GM10248 (cell line): ENCODE measurements at regions not wholly inside any gene's neighbourhood (a gene's known extent, or its start where the extent isn't known, plus 50 kb on each side); places are given as distances from the start of the nearest gene placed in this dataset.
"Not testable (repeated sequence)": the region's sequence is repeated elsewhere in the genome, so short reads cannot be mapped to it uniquely, and the experiment has no call there.

Experiments used
- CTCF ChIA-PET: fragments of 300-600 bp; sonication (Branson Sonifier 250); formaldehyde crosslinking; extraction: SDS; loops from one replicate; lab custom pipeline; 2021; ENCODE audit warnings: antibody characterized with exemption; lab: Yijun Ruan, JAX
- POLR2A ChIA-PET: fragments of 350-650 bp; sonication (Branson Sonifier 250); formaldehyde crosslinking; extraction: SDS; loops from one replicate; lab custom pipeline; 2020; ENCODE audit warnings: antibody characterized with exemption; lab: Yijun Ruan, JAX
- DNase-seq: peaks from one replicate; pipeline ENCODE4 v3.0.0; 2012; ENCODE audit errors: extremely low spot score
- TF ChIP-seq, protein P1 (sequence below): IDR thresholded peaks from 2 replicates; pipeline ENCODE4 v1.5.1; 2012; ENCODE audit warnings: mild to moderate bottlenecking, low read depth; ENCODE audit errors: extremely low read depth, missing control alignments, control extremely low read depth

DNA sequence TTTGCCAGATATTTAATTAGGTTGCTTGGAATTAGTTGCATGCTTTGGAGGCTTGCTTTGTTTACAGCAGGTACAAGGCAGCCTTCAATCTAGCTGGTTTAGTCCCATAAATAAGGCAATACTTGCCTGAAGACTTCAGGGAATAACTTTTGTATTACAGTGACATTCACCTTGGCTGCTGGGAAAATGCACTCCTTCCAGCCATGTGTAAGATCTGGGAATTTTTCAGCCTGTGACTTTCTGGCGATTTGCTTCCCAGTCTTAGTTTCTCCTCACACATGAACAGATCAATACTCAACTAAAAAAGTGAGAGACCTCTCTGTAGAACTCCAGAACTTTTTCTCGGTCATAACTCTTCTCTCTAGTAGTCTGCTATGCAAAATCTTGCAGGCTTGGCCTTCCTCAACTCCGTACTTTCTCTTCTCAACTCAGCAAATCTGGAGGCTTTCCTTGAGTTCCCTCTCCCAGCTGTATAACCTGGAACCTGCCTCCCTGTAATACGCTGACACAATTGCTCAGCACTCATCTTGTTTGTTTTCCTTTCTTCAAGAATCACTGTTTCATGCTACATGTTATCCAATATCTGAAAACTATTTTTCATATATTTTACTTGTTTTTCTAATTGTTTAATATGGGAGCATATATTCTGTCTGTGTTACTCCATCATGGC is 173.0 kb downstream of the MSX2 start:
- TF ChIP-seq, protein P1, sequence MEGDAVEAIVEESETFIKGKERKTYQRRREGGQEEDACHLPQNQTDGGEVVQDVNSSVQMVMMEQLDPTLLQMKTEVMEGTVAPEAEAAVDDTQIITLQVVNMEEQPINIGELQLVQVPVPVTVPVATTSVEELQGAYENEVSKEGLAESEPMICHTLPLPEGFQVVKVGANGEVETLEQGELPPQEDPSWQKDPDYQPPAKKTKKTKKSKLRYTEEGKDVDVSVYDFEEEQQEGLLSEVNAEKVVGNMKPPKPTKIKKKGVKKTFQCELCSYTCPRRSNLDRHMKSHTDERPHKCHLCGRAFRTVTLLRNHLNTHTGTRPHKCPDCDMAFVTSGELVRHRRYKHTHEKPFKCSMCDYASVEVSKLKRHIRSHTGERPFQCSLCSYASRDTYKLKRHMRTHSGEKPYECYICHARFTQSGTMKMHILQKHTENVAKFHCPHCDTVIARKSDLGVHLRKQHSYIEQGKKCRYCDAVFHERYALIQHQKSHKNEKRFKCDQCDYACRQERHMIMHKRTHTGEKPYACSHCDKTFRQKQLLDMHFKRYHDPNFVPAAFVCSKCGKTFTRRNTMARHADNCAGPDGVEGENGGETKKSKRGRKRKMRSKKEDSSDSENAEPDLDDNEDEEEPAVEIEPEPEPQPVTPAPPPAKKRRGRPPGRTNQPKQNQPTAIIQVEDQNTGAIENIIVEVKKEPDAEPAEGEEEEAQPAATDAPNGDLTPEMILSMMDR = no peak
- ChIA-PET CTCF (no interaction called here), POLR2A (no interaction called here)
- no peak for DNase-seq

DNA sequence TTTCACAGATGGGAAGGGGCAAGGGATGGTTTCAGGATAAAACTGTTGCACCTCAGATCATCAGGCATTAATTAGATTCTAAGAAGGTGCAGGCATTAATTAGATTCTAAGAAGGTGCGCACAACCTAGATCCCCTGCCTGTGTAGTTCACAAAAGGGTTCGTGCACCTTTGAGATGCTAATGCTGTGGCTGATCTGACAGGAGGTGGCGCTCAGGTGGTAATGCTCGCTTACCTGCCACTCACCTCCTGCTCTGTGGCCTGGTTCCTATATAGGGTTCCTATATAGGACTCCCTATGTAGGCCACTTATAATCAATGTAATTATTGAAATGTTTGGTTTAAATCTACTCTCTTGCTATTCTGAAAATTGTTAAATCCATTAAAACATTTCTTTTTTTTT is 171.0 kb downstream of the MSX2 start:
- ChIA-PET CTCF (no interaction called here), POLR2A (no interaction called here)
- TF ChIP-seq, protein P1 = no peak
- no peak for DNase-seq

DNA sequence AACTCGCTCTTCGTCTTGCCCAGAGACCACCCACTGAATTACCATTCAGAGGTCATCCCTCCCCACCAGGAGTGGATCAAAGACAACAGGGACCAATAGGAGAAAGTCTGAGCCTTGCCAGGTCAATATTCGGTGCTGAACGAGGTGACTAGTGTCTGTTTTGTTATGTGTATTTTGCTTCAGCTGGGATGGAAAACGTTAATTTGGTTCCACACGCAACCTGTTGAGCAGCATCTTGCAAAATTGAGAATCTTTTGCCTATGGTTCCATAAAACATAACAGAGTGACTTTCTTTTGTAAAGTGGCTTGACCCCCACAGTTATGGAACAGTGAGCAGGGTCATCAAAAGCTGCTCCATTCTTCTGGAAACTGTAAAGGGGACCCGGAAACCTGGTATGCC is 168.4 kb downstream of the MSX2 start:
- no peak for DNase-seq
- CTCF ChIA-PET = no interaction called here
- TF ChIP-seq, protein P1 = no peak
- POLR2A ChIA-PET = no interaction called here

DNA sequence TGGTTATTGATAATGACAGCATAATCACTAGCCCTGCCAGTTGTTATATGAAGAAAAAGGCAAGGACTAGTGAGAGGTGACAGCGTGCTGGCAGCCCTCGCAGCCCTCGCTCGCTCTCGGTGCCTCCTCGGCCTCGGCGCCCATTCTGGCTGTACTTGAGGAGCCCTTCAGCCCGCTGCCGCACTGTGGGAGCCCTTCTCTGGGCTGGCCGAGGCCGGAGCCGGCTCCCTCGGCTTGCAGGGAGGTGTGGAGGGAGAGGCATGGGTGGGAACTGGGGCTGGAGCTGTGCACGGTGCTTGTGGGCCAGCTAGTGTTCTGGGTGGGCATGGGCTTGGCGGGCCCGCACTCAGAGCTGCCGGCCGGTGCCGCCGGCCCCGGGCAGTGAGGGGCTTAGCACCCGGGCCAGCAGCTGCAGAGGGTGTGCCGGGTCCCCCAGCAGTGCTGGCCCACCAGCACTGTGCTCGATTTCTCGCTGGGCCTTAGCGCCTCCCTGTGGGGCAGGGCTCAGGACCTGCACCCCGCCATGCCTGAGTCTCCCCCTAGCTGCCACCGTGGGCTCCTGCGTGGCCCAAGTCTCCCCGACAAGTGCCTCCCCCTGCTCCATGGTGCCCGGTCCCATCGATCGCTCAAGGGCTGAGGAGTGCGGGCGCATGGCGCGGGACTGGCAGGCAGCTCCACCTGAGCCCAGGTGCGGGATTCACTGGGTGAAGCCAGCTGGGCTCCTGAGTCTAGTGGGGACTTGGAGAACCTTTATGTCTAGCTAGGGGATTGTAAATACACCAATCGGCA is 156.2 kb downstream of the MSX2 start:
- CTCF ChIA-PET = interaction anchor here (0.7 to 1.2 kb wide), 2 partner anchors 11 to 13 kb away, joined by 3 read pairs; no protein-coding TSS in a partner anchor
- DNase-seq, POLR2A ChIA-PET: not testable (repeated sequence)

DNA sequence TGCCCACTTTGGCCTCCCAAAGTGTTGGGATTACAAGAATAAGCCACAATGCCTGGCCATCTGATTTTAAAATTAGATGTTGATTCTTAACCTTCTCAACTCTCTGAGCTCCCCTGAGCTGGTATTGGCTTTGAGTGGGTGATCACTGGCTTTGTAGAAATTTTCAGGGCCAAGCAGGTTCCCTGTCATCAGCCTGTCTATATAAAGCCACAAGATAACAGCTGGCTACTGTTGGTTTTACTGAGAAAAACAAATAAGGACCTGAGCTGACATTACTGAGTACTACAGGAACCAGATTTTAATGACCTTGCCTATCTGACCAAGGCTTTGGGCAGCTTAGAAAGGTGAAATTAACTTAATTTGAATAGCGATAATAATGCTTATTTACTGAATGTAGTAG is 153.6 kb downstream of the MSX2 start:
- CTCF ChIA-PET = interaction anchor here (2.0 kb wide), 1 partner anchor 10 kb away, joined by 5 read pairs; no protein-coding TSS in a partner anchor
- POLR2A ChIA-PET = no interaction called here

DNA sequence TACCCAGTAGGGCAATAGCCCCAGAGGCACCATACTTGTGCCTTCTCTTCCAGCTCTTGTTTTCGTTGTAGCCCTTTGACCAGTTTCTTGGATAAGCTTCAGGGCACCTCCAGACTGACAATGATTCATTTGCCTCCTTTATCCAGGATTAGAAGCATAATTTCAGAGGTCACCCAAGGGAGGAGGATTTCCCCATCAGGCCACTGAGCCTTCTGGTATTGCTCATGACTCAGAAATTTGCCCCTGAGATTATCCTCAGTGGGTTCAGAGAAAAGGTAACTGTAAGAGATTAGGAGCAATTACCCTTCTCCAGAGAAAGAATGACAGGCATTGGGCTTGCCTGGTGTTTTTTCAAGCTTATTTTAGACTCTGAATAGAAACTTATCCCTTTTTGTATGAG is 147.9 kb downstream of the MSX2 start:
- ChIA-PET CTCF (no interaction called here), POLR2A (no interaction called here)
- TF ChIP-seq, protein P1 = no peak
- DNase-seq = no peak

More for the DNA sequence above, 153.6 kb downstream of the MSX2 start:
- TF ChIP-seq, protein P1 = no peak
- DNase-seq = no peak

DNA sequence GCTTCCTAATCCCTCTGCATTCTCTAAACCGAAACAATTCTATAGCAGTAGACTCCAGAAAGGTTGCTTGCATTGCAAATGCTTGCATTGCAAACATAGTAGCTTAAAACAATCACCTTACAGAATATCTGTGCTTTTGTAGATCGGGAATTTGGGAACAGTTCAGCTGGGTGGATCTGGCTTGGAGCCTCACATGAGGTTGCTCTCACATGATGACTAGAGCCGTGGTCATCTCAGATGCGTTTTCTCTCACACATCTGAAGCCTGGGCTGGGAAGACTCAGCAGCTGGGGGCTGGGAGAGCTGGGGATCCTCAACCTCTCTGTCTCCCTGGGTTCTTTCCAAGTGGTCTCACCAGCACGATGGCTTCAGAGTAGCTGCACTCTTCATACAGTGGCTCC is 127.8 kb downstream of the MSX2 start:
- TF ChIP-seq, protein P1 = no peak
- POLR2A ChIA-PET = no interaction called here
- CTCF ChIA-PET = interaction anchor here (1.3 to 1.4 kb wide), 2 partner anchors 8 to 14 kb away, joined by 3 read pairs; no protein-coding TSS in a partner anchor
- DNase-seq = no peak
